ENCODE measurements at regions not wholly inside any gene's neighbourhood (a gene's known extent, or its start where the extent isn't known, plus 50 kb on each side); places are given as distances from the start of the nearest gene placed in this dataset.

GRCh38 chr2:225932811-225933413, 533.4 kb downstream of the NYAP2 start:
- H3K9me3 Mint-ChIP-seq = no peaks in the 10 kb centered on the region
- POLR2A ChIA-PET = no interaction called here
- no peaks in the 10 kb centered on the region for H3K36me3 Mint-ChIP-seq (ENCODE audit: low read depth)
- H3K27ac Mint-ChIP-seq = no peak overlapping the region
- ATAC-seq (no peak), DNase-seq (no peak)
- intact Hi-C loops (cut with micrococcal nuclease) = no loop called here
- no peaks in the 10 kb centered on the region for H3K27me3 Mint-ChIP-seq
- TF ChIP-seq CTCF (IDR thresholded peaks at IDR 0.05) = no peak
- CTCF ChIA-PET = no interaction called here
- no peaks in the 10 kb centered on the region for H3K4me1 Mint-ChIP-seq (ENCODE audit: low read depth)
- no peak overlapping the region for H3K4me3 Mint-ChIP-seq

- no peaks in the 10 kb centered on the region for H3K36me3 Mint-ChIP-seq (ENCODE audit: low read depth)
- ATAC-seq = no peak
- intact Hi-C loops (cut with micrococcal nuclease) = no loop called here
- ChIA-PET CTCF (no interaction called here), POLR2A (interaction anchor here (0.6 kb wide), 1 partner anchor 55 kb away, joined by 3 read pairs; no protein-coding TSS in a partner anchor)
- no peaks in the 10 kb centered on the region for H3K27me3 Mint-ChIP-seq
- DNase-seq = no peak
- H3K4me3 Mint-ChIP-seq = no peak overlapping the region
- no peaks in the 10 kb centered on the region for H3K4me1 Mint-ChIP-seq (ENCODE audit: low read depth)
- H3K9me3 Mint-ChIP-seq = no peaks in the 10 kb centered on the region
- no peak for TF ChIP-seq CTCF (IDR thresholded peaks at IDR 0.05)
- no peak overlapping the region for H3K27ac Mint-ChIP-seq
These were observed 531.2 kb downstream of the NYAP2 start for GRCh38 chr2:225930687-225931086.

GRCh38 chr2:225920621-225921220, 521.2 kb downstream of the NYAP2 start:
- Mint-ChIP-seq H3K9me3 (peaks cover 4% of the 10 kb centered on the region), H3K27me3 (no peaks in the 10 kb centered on the region)
- POLR2A ChIA-PET = no interaction called here

GRCh38 chr2:225916692-225917091, 517.2 kb downstream of the NYAP2 start:
- intact Hi-C loops (cut with micrococcal nuclease) = no loop called here
- no peak overlapping the region for H3K4me3 Mint-ChIP-seq
- no peak for ATAC-seq
- no peaks in the 10 kb centered on the region for H3K27me3 Mint-ChIP-seq
- H3K9me3 Mint-ChIP-seq = peaks cover 4% of the 10 kb centered on the region
- CTCF ChIA-PET = no interaction called here
- POLR2A ChIA-PET = no interaction called here
- DNase-seq = no peak
- no peak for TF ChIP-seq CTCF (IDR thresholded peaks at IDR 0.05)
- H3K27ac Mint-ChIP-seq = no peak overlapping the region
- H3K36me3 Mint-ChIP-seq (ENCODE audit: low read depth) = no peaks in the 10 kb centered on the region
- H3K4me1 Mint-ChIP-seq (ENCODE audit: low read depth) = no peaks in the 10 kb centered on the region

More at GRCh38 chr2:225920621-225921220, 521.2 kb downstream of the NYAP2 start:
- ATAC-seq = no peak
- Mint-ChIP-seq H3K27ac (no peak overlapping the region), H3K4me3 (no peak overlapping the region), H3K36me3 (ENCODE audit: low read depth) (no peaks in the 10 kb centered on the region), H3K4me1 (ENCODE audit: low read depth) (no peaks in the 10 kb centered on the region)
- TF ChIP-seq CTCF (IDR thresholded peaks at IDR 0.05) = no peak
- no peak for DNase-seq
- CTCF ChIA-PET = no interaction called here
- intact Hi-C loops (cut with micrococcal nuclease) = no loop called here

GRCh38 chr2:225911019-225911418, 511.5 kb downstream of the NYAP2 start:
- Mint-ChIP-seq H3K27me3 (peaks cover 1% of the 10 kb centered on the region), H3K36me3 (ENCODE audit: low read depth) (no peaks in the 10 kb centered on the region), H3K4me3 (no peak overlapping the region), H3K9me3 (peaks cover under 1% of the 10 kb centered on the region), H3K4me1 (ENCODE audit: low read depth) (no peaks in the 10 kb centered on the region), H3K27ac (no peak overlapping the region)
- ChIA-PET POLR2A (no interaction called here), CTCF (interaction anchor here (1.9 kb wide), 1 partner anchor 22 kb away, joined by 8 read pairs; no protein-coding TSS in a partner anchor)
- TF ChIP-seq CTCF (IDR thresholded peaks at IDR 0.05) = no peak
- ATAC-seq (no peak), DNase-seq (no peak)
- intact Hi-C loops (cut with micrococcal nuclease) = no loop called here
